ENCODE measurements at regions not wholly inside any gene's neighbourhood (a gene's known extent, or its start where the extent isn't known, plus 50 kb on each side); places are given as distances from the start of the nearest gene placed in this dataset.
"Not testable (repeated sequence)": the region's sequence is repeated elsewhere in the genome, so short reads cannot be mapped to it uniquely, and the experiment has no call there.

DNA sequence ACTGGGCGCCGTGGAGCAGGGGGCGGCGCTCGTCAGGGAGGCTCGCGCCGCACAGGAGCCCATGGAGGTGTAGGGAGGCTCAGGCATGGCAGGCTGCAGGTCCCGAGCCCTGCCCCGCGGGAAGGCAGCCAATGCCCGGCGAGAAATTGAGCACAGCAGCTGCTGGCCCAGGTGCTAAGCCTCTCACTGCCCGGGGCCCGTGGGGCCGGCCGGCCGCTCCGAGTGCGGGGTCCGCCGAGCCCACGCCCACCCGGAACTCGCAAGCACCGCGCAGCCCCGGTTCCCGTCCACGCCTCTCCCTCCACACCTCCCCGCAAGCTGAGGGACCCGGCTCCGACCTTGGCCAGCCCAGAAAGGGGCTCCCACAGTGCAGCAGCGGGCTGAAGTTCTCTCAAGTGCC lies 160.7 kb downstream of the ZIC4 start:
- in situ Hi-C loops (cut with HindIII; ENCODE audit: low pct_ligation_motif_present, low pct_unique_long_range_greater_than_20kb, low sequenced_read_pairs); DNase-seq: not testable (repeated sequence)

DNA sequence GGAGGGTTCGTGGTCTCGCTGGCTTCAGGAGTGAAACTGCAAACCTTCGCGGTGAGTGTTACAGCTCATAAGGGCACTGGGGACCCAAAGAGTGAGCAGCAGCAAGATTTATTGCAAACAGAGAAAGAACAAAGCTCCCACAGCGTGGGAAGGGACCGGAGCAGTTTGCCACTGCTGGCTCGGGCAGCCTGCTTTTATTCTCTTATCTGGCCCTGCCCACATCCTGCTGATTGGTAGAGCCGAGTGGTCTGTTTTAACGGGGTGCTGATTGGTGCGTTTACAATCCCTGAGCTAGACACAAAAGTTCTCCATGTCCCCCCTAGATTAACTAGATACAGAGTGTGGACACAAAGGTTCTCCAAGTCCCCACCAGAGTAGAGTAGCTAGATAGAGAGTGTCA lies 161.3 kb downstream of the ZIC4 start:
- in situ Hi-C loops (cut with HindIII; ENCODE audit: low pct_ligation_motif_present, low pct_unique_long_range_greater_than_20kb, low sequenced_read_pairs); DNase-seq: not testable (repeated sequence)

DNA sequence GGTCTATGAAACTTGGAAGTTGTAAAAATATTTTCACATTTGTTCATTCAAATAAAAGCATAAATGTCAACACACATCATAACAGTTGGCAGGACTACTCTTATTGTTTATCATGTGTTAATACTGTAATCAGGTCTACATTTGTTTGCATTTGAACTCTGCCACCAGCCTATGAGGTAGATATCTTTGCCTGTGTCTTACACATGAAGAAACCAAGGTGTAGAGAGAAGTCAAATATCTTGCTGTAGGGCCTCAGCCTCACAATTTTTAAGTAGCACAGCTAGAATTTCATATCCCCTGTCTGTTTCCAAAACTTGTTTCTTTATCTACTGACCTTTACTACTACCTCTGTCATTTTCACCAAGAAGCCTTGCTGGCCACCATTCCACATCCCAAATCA lies 161.9 kb downstream of the ZIC4 start:
- in situ Hi-C loops (cut with HindIII; ENCODE audit: low pct_ligation_motif_present, low pct_unique_long_range_greater_than_20kb, low sequenced_read_pairs), result no loop called here
- DNase-seq, result no peak

GRCh38 chr3:147240581-147240980 lies 165.8 kb downstream of the ZIC4 start:
- in situ Hi-C loops (cut with HindIII; ENCODE audit: low pct_ligation_motif_present, low pct_unique_long_range_greater_than_20kb, low sequenced_read_pairs), result no loop called here
- DNase-seq, result no peak

GRCh38 chr3:147237991-147238390 lies 168.4 kb downstream of the ZIC4 start:
- in situ Hi-C loops (cut with HindIII; ENCODE audit: low pct_ligation_motif_present, low pct_unique_long_range_greater_than_20kb, low sequenced_read_pairs), result no loop called here
- no peak for DNase-seq

DNA sequence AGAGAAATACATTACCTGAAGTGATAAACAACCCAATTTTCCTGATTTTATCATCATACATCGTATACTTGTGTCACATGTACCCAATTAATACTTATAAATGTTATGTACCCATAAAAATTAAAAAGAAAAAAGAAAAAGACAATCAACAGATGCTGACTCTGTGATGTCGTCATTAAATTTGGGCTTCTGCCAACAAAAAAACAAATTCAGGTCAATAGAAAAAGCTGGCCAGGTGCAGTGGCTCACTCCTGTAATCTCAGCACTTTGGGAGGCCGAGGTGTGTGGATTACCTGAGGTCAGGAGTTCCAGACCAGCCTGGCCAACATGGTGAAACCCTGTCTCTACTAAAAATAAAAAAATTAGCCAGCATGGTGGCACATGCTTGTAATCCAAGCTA lies 174.4 kb downstream of the ZIC4 start:
- in situ Hi-C loops (cut with HindIII; ENCODE audit: low pct_ligation_motif_present, low pct_unique_long_range_greater_than_20kb, low sequenced_read_pairs); DNase-seq: not testable (repeated sequence)

DNA sequence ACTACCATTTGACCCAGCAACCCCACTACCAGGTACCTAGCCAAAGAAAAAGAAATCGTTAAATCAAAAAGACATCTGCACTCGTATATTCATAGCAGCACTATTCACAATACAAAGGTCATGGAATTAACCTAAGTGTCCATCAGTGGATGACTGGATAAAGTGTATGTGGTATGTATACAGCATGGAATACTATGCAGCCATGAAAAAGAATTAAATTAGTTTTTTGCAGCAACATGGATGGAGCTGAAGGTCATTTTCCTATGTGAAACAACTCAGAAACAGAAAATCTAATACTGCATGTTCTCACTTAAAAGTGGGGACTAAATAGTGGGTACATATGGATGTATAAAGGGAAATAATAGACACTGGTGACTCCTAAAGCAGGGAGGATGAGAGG lies 175.2 kb downstream of the ZIC4 start:
- DNase-seq, result no peak
- in situ Hi-C loops (cut with HindIII; ENCODE audit: low pct_ligation_motif_present, low pct_unique_long_range_greater_than_20kb, low sequenced_read_pairs), result no loop called here

- in situ Hi-C loops (cut with HindIII; ENCODE audit: low pct_ligation_motif_present, low pct_unique_long_range_greater_than_20kb, low sequenced_read_pairs), result no loop called here
- no peak for DNase-seq
These were observed 184.1 kb downstream of the ZIC4 start for GRCh38 chr3:147222291-147222690.

- in situ Hi-C loops (cut with HindIII; ENCODE audit: low pct_ligation_motif_present, low pct_unique_long_range_greater_than_20kb, low sequenced_read_pairs), result no loop called here
These were observed 187.4 kb downstream of the ZIC4 start for GRCh38 chr3:147218965-147219364.

GRCh38 chr3:147216143-147216673 lies 190.1 kb downstream of the ZIC4 start:
- in situ Hi-C loops (cut with HindIII; ENCODE audit: low pct_ligation_motif_present, low pct_unique_long_range_greater_than_20kb, low sequenced_read_pairs), result no loop called here
- no peak for DNase-seq

More at GRCh38 chr3:147218965-147219364, 187.4 kb downstream of the ZIC4 start:
- no peak for DNase-seq

DNA sequence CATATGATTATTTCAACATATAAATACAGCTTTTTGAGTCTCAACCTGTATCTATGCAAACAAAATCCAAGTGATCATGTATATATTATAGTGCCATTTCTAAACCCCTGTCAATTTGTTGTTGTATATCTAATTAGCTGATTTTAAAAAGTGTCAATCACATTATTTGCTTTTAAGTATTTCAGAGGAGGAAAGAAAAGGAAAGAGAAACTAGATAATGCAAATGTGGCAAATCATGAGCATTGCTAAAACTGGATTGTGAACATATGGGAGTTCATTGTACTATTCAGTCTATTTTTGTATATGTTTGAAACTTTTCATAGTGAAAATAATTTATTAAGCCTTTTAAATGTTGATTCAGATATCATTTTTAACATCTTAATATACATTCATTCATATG lies 190.7 kb downstream of the ZIC4 start:
- no peak for DNase-seq
- in situ Hi-C loops (cut with HindIII; ENCODE audit: low pct_ligation_motif_present, low pct_unique_long_range_greater_than_20kb, low sequenced_read_pairs), result no loop called here

DNA sequence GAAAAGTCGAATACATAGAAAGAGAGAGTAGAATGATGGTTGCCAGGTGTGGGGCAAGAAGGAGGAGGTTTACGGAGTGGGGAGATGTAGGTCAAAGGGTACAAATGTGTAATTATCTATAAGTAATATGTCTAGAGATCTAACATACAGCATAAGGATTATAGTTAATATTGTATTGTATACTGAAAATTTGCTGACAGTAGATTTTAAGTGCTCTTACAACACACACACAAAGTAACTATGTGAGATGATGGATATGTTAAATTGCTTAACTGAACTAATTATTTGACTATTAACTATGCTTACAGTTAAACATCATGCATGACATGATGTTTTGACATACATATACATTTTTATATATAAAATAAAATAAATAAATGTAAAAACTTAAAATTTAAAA lies 192.7 kb downstream of the ZIC4 start:
- no peak for DNase-seq
- in situ Hi-C loops (cut with HindIII; ENCODE audit: low pct_ligation_motif_present, low pct_unique_long_range_greater_than_20kb, low sequenced_read_pairs), result no loop called here

- in situ Hi-C loops (cut with HindIII; ENCODE audit: low pct_ligation_motif_present, low pct_unique_long_range_greater_than_20kb, low sequenced_read_pairs), result no loop called here
- DNase-seq, result no peak
These were observed 195.7 kb downstream of the ZIC4 start for GRCh38 chr3:147210676-147211075.

GRCh38 chr3:147201086-147201485 lies 205.3 kb downstream of the ZIC4 start:
- in situ Hi-C loops (cut with HindIII; ENCODE audit: low pct_ligation_motif_present, low pct_unique_long_range_greater_than_20kb, low sequenced_read_pairs), result no loop called here

GRCh38 chr3:147200545-147200944 lies 205.8 kb downstream of the ZIC4 start:
- in situ Hi-C loops (cut with HindIII; ENCODE audit: low pct_ligation_motif_present, low pct_unique_long_range_greater_than_20kb, low sequenced_read_pairs), result no loop called here
- DNase-seq, result no peak

More at GRCh38 chr3:147201086-147201485, 205.3 kb downstream of the ZIC4 start:
- no peak for DNase-seq

DNA sequence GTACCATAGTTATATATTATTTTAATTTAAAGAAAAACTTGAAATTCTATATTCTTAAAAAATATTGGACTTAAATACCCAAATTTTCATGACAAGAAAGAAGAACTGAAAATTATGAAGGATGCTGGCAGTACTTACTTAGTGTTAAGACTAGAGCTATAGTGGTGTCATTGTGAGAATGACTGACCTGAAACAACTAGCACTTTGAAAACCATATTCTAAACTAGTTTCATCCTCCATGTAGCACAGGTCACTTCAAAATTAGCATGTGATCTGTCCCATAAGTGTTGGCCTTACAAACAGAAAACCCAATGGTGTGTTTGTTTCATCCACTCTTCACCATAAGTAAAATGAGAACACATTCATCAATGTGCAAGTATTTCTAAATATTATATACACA lies 208.6 kb downstream of the ZIC4 start:
- DNase-seq, result no peak
- in situ Hi-C loops (cut with HindIII; ENCODE audit: low pct_ligation_motif_present, low pct_unique_long_range_greater_than_20kb, low sequenced_read_pairs), result no loop called here

DNA sequence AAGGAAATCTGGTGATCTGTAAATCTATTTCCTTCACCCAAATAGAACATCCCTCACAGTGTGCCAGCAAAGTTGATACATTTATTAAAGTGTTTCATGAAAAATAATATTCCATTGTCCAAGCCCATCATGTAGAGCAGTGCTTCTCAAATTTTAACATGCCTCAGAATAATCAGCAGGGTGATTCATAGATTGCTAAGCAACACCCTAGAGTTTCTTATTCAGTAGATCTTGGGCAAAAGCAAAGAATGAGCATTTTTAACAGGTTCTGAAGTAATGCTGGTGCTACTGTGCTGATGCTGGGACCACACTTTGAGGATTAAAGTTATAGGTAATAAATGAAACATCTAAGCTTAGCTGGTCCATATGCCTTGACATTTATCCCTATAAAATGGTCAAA lies 210.5 kb downstream of the ZIC4 start:
- DNase-seq, result no peak
- in situ Hi-C loops (cut with HindIII; ENCODE audit: low pct_ligation_motif_present, low pct_unique_long_range_greater_than_20kb, low sequenced_read_pairs), result no loop called here

- in situ Hi-C loops (cut with HindIII; ENCODE audit: low pct_ligation_motif_present, low pct_unique_long_range_greater_than_20kb, low sequenced_read_pairs), result no loop called here
- DNase-seq, result peak; percentile 69
These were observed 214.5 kb downstream of the ZIC4 start for GRCh38 chr3:147191795-147192385.

GRCh38 chr3:147189016-147189415 lies 217.3 kb downstream of the ZIC4 start:
- DNase-seq, result no peak
- in situ Hi-C loops (cut with HindIII; ENCODE audit: low pct_ligation_motif_present, low pct_unique_long_range_greater_than_20kb, low sequenced_read_pairs), result no loop called here

GRCh38 chr3:147187687-147188086 lies 218.7 kb downstream of the ZIC4 start:
- in situ Hi-C loops (cut with HindIII; ENCODE audit: low pct_ligation_motif_present, low pct_unique_long_range_greater_than_20kb, low sequenced_read_pairs), result no loop called here
- no peak for DNase-seq

DNA sequence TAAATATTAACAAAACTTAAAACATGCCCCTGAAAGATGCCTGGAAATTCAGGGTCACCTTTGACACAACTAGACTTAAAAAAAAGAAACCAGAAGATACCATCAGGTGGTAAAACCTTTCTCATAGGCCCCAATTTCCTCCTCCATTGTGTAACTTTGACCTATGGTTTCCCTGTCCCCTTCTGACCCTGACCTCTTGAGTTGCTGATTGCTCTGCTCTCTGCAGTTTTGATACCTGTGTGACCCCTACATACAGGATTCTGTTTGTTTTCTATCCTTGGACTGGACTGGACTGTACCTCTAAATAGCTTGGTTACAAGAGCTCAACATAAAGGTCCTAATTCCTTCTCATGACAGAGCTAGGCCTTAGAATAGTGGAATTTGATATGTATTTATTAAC lies 220.6 kb downstream of the ZIC4 start:
- in situ Hi-C loops (cut with HindIII; ENCODE audit: low pct_ligation_motif_present, low pct_unique_long_range_greater_than_20kb, low sequenced_read_pairs), result no loop called here
- no peak for DNase-seq
